Parathyroid adenoma (tissue), 2 donors: ENCODE measurements at regions not wholly inside any gene's neighbourhood (a gene's known extent, or its start where the extent isn't known, plus 50 kb on each side); places are given as distances from the start of the nearest gene placed in this dataset.

ENCODE experiments used
- H2AFZ ChIP-seq: fragments of 300-600 bp; sonication (generic); one replicate; pipeline ENCODE4 v1.7.0; 2017; ENCODE audit warnings: antibody characterized with exemption, mild to moderate bottlenecking
- H3K27ac ChIP-seq: fragments of 300-600 bp; sonication (generic); one replicate; pipeline ENCODE4 v1.7.0; 2017
- H3K27me3 ChIP-seq: fragments of 300-600 bp; sonication (generic); one replicate; pipeline ENCODE4 v1.7.0; 2017; ENCODE audit warnings: low read length; ENCODE audit not compliant: control insufficient read depth, insufficient read depth
- H3K36me3 ChIP-seq: fragments of 300-600 bp; sonication (generic); one replicate; pipeline ENCODE4 v1.7.0; 2017; ENCODE audit warnings: low read length; ENCODE audit not compliant: control insufficient read depth, insufficient read depth
- H3K4me1 ChIP-seq: fragments of 300-600 bp; sonication (generic); one replicate; pipeline ENCODE4 v1.7.0; 2017; ENCODE audit warnings: control low read depth
- H3K4me2 ChIP-seq: fragments of 300-600 bp; sonication (generic); one replicate; pipeline ENCODE4 v1.7.0; 2017; ENCODE audit warnings: low read length
- H3K4me3 ChIP-seq: fragments of 300-600 bp; sonication (generic); one replicate; pipeline ENCODE4 v1.7.0; 2017; ENCODE audit warnings: low read depth, low read length
- H3K79me2 ChIP-seq: fragments of 300-600 bp; sonication (generic); one replicate; pipeline ENCODE4 v1.7.0; 2017; ENCODE audit warnings: control low read depth
- H3K9ac ChIP-seq: fragments of 300-600 bp; sonication (generic); one replicate; pipeline ENCODE4 v1.7.0; 2017; ENCODE audit warnings: mild to moderate bottlenecking
- H3K9me3 ChIP-seq: fragments of 300-600 bp; sonication (generic); one replicate; pipeline ENCODE4 v1.7.0; 2017; ENCODE audit warnings: low read length; ENCODE audit not compliant: control insufficient read depth
- CTCF ChIP-seq: fragments of 300-600 bp; sonication (generic); IDR thresholded peaks from one replicate; pipeline ENCODE4 v1.7.0; 2017; ENCODE audit warnings: antibody characterized with exemption, mild to moderate bottlenecking
- donor health status: primary hyperparathyroidism.

GRCh38 chr11:86134580-86135318 is 65.9 kb upstream of the PICALM start:
- Histone ChIP-seq H3K27ac (no peak overlapping the region), H3K9ac (no peak overlapping the region), H3K9me3 (no peaks in the 10 kb centered on the region), H3K36me3 (no peaks in the 10 kb centered on the region), H3K27me3 (no peaks in the 10 kb centered on the region), H2AFZ (no peak overlapping the region), H3K4me1 (no peaks in the 10 kb centered on the region), H3K4me2 (no peak overlapping the region), H3K79me2 (no peaks in the 10 kb centered on the region), H3K4me3 (no peak overlapping the region)
- TF ChIP-seq CTCF, result no peak

- no peak for TF ChIP-seq CTCF
- Histone ChIP-seq H3K9ac (no peak overlapping the region), H3K4me1 (no peaks in the 10 kb centered on the region), H3K36me3 (no peaks in the 10 kb centered on the region), H3K9me3 (no peaks in the 10 kb centered on the region), H3K4me3 (no peak overlapping the region), H3K27me3 (no peaks in the 10 kb centered on the region), H2AFZ (no peak overlapping the region), H3K27ac (no peak overlapping the region), H3K79me2 (no peaks in the 10 kb centered on the region), H3K4me2 (no peak overlapping the region)
These were observed 63.9 kb upstream of the PICALM start for GRCh38 chr11:86132667-86133249.

- H3K27ac ChIP-seq, result no peak overlapping the region
- H3K79me2 ChIP-seq, result no peaks in the 10 kb centered on the region
- H3K9me3 ChIP-seq, result no peaks in the 10 kb centered on the region
- no peak overlapping the region for H3K9ac ChIP-seq
- no peak overlapping the region for H2AFZ ChIP-seq
- no peaks in the 10 kb centered on the region for H3K36me3 ChIP-seq
- no peak overlapping the region for H3K4me3 ChIP-seq
- H3K27me3 ChIP-seq, result no peaks in the 10 kb centered on the region
- no peaks in the 10 kb centered on the region for H3K4me1 ChIP-seq
- TF ChIP-seq CTCF, result no peak
- no peak overlapping the region for H3K4me2 ChIP-seq
These were observed 61.1 kb upstream of the PICALM start for GRCh38 chr11:86129740-86130540.

- Histone ChIP-seq H3K27me3 (no peaks in the 10 kb centered on the region), H3K79me2 (no peaks in the 10 kb centered on the region), H3K27ac (no peak overlapping the region), H2AFZ (no peak overlapping the region), H3K4me2 (no peak overlapping the region), H3K9me3 (no peaks in the 10 kb centered on the region), H3K36me3 (no peaks in the 10 kb centered on the region), H3K4me3 (no peak overlapping the region), H3K9ac (no peak overlapping the region), H3K4me1 (peaks cover under 1% of the 10 kb centered on the region)
- no peak for TF ChIP-seq CTCF
These were observed 60.0 kb upstream of the PICALM start for GRCh38 chr11:86128914-86129313.
